ENCODE measurements at regions not wholly inside any gene's neighbourhood (a gene's known extent, or its start where the extent isn't known, plus 50 kb on each side); places are given as distances from the start of the nearest gene placed in this dataset.
"Not testable (repeated sequence)": the region's sequence is repeated elsewhere in the genome, so short reads cannot be mapped to it uniquely, and the experiment has no call there.

GRCh38 chr17:49898366-49899190, 50.7 kb upstream of the TAC4 start:
- H3K79me2 ChIP-seq (ENCODE audit: control insufficient read depth, insufficient read depth, low read length), result no peaks in the 10 kb centered on the region
- DNase-seq (ENCODE audit: low read depth in 2 of 2), result no peak
- H2AFZ ChIP-seq (ENCODE audit: low read length), result no peak overlapping the region
- H3K4me3 ChIP-seq (replicated peaks in 1 of 4; ENCODE audit: control extremely low read depth in 1 of 4, insufficient read depth in 1 of 4, low read depth in 3 of 4, low read length in 4 of 4), result no peak overlapping the region
- no peak for TF ChIP-seq EZH2 (IDR thresholded peaks at IDR 0.05; ENCODE audit: low read length, missing control alignments)
- no peak for TF ChIP-seq CTCF (conservative IDR thresholded peaks at IDR 0.05 in 1 of 2, IDR thresholded peaks at IDR 0.05 in 1 of 2; ENCODE audit: low read depth in 1 of 2, low read length in 2 of 2)
- no peaks in the 10 kb centered on the region for H3K4me1 ChIP-seq (ENCODE audit: control insufficient read depth, extremely low read depth, insufficient read depth, low read length)
- no peaks in the 10 kb centered on the region for H3K9me3 ChIP-seq (ENCODE audit: control insufficient read depth, insufficient read depth, low read depth, low read length)
- no peak overlapping the region for H3K4me2 ChIP-seq (ENCODE audit: extremely low read depth, insufficient read depth, low read length)
- H3K9ac ChIP-seq (ENCODE audit: insufficient read depth, low read length), result no peak overlapping the region
- no peak overlapping the region for H3K27ac ChIP-seq (ENCODE audit: insufficient read depth, low read length)
- peaks cover 35% of the 10 kb centered on the region for H3K27me3 ChIP-seq (ENCODE audit: control insufficient read depth, insufficient read depth, low read length)
- H4K20me1 ChIP-seq (ENCODE audit: control insufficient read depth, extremely low read depth, insufficient read depth, low read length), result no peaks in the 10 kb centered on the region
- H3K36me3 ChIP-seq (ENCODE audit: control insufficient read depth, insufficient read depth, low read length), result no peaks in the 10 kb centered on the region

DNA sequence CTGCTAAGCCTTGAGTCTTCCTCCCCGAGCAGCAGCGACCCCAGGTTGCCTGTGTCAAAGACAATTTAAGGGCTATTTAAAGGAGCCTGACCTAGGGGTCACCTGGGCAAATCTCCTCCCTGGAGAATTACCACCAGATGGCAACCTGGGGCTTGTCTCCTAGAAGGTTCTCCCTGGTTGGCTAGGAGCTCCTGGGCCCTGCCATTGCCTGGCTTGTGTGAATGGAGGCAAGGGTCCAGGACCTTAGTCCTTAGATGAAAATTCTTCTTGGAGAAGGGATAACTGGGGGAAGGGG, 51.3 kb upstream of the TAC4 start:
- Histone ChIP-seq H3K9me3 (ENCODE audit: control insufficient read depth, insufficient read depth, low read depth, low read length) (no peaks in the 10 kb centered on the region), H3K4me3 (replicated peaks in 1 of 4; ENCODE audit: control extremely low read depth in 1 of 4, insufficient read depth in 1 of 4, low read depth in 3 of 4, low read length in 4 of 4) (no peak overlapping the region), H4K20me1 (ENCODE audit: control insufficient read depth, extremely low read depth, insufficient read depth, low read length) (no peaks in the 10 kb centered on the region), H2AFZ (ENCODE audit: low read length) (no peak overlapping the region), H3K4me1 (ENCODE audit: control insufficient read depth, extremely low read depth, insufficient read depth, low read length) (no peaks in the 10 kb centered on the region), H3K27me3 (ENCODE audit: control insufficient read depth, insufficient read depth, low read length) (peaks cover 37% of the 10 kb centered on the region), H3K36me3 (ENCODE audit: control insufficient read depth, insufficient read depth, low read length) (no peaks in the 10 kb centered on the region), H3K79me2 (ENCODE audit: control insufficient read depth, insufficient read depth, low read length) (no peaks in the 10 kb centered on the region), H3K27ac (ENCODE audit: insufficient read depth, low read length) (no peak overlapping the region), H3K9ac (ENCODE audit: insufficient read depth, low read length) (no peak overlapping the region), H3K4me2 (ENCODE audit: extremely low read depth, insufficient read depth, low read length) (no peak overlapping the region)
- TF ChIP-seq EZH2 (IDR thresholded peaks at IDR 0.05; ENCODE audit: low read length, missing control alignments) (no peak), CTCF (conservative IDR thresholded peaks at IDR 0.05 in 1 of 2, IDR thresholded peaks at IDR 0.05 in 1 of 2; ENCODE audit: low read depth in 1 of 2, low read length in 2 of 2) (no peak)
- no peak for DNase-seq (ENCODE audit: low read depth in 2 of 2)

DNA sequence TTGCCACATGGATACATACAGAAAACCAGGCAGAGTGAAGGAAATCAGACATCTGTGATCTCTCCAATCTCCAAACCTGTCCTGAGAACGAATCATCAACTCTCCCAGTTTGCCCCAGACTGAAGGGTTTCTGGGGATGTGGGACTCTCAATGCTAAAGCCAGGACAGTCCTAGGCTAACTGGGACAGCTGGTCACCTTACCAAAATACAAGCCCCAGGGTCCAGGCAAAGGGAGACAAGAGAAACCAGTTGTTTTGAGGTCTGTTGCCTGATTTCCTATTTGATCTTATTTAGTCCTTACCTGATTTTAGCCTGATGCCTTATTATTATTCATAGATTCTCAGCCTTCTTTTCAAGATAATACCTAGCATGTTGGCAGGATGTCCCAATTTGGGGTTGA, 51.7 kb upstream of the TAC4 start:
- H3K79me2 ChIP-seq (ENCODE audit: control insufficient read depth, insufficient read depth, low read length), result no peaks in the 10 kb centered on the region
- H3K4me3 ChIP-seq (replicated peaks in 1 of 4; ENCODE audit: control extremely low read depth in 1 of 4, insufficient read depth in 1 of 4, low read depth in 3 of 4, low read length in 4 of 4), result no peak overlapping the region
- no peak overlapping the region for H3K4me2 ChIP-seq (ENCODE audit: extremely low read depth, insufficient read depth, low read length)
- TF ChIP-seq CTCF (conservative IDR thresholded peaks at IDR 0.05 in 1 of 2, IDR thresholded peaks at IDR 0.05 in 1 of 2; ENCODE audit: low read depth in 1 of 2, low read length in 2 of 2) (no peak), EZH2 (IDR thresholded peaks at IDR 0.05; ENCODE audit: low read length, missing control alignments) (no peak)
- H3K4me1 ChIP-seq (ENCODE audit: control insufficient read depth, extremely low read depth, insufficient read depth, low read length), result no peaks in the 10 kb centered on the region
- no peak overlapping the region for H3K27ac ChIP-seq (ENCODE audit: insufficient read depth, low read length)
- no peaks in the 10 kb centered on the region for H4K20me1 ChIP-seq (ENCODE audit: control insufficient read depth, extremely low read depth, insufficient read depth, low read length)
- H3K36me3 ChIP-seq (ENCODE audit: control insufficient read depth, insufficient read depth, low read length), result no peaks in the 10 kb centered on the region
- no peak overlapping the region for H3K9ac ChIP-seq (ENCODE audit: insufficient read depth, low read length)
- no peak overlapping the region for H2AFZ ChIP-seq (ENCODE audit: low read length)
- no peaks in the 10 kb centered on the region for H3K9me3 ChIP-seq (ENCODE audit: control insufficient read depth, insufficient read depth, low read depth, low read length)
- peaks cover 40% of the 10 kb centered on the region for H3K27me3 ChIP-seq (ENCODE audit: control insufficient read depth, insufficient read depth, low read length)
- DNase-seq (ENCODE audit: low read depth in 2 of 2), result no peak

GRCh38 chr17:49900801-49901200, 52.9 kb upstream of the TAC4 start:
- not testable (repeated sequence) for H3K4me3 ChIP-seq (replicated peaks in 1 of 4; ENCODE audit: control extremely low read depth in 1 of 4, insufficient read depth in 1 of 4, low read depth in 3 of 4, low read length in 4 of 4); H3K79me2 ChIP-seq (ENCODE audit: control insufficient read depth, insufficient read depth, low read length); H3K27ac ChIP-seq (ENCODE audit: insufficient read depth, low read length); DNase-seq (ENCODE audit: low read depth in 2 of 2); H2AFZ ChIP-seq (ENCODE audit: low read length); H3K9ac ChIP-seq (ENCODE audit: insufficient read depth, low read length); H3K4me1 ChIP-seq (ENCODE audit: control insufficient read depth, extremely low read depth, insufficient read depth, low read length); H3K36me3 ChIP-seq (ENCODE audit: control insufficient read depth, insufficient read depth, low read length); H3K4me2 ChIP-seq (ENCODE audit: extremely low read depth, insufficient read depth, low read length); H4K20me1 ChIP-seq (ENCODE audit: control insufficient read depth, extremely low read depth, insufficient read depth, low read length); H3K9me3 ChIP-seq (ENCODE audit: control insufficient read depth, insufficient read depth, low read depth, low read length)
- H3K27me3 ChIP-seq (ENCODE audit: control insufficient read depth, insufficient read depth, low read length), result peaks cover 43% of the 10 kb centered on the region

Data from fibroblast of lung (primary cell).